HG03025 (cell line): ENCODE measurements at regions not wholly inside any gene's neighbourhood (a gene's known extent, or its start where the extent isn't known, plus 50 kb on each side); places are given as distances from the start of the nearest gene placed in this dataset.

Experiments used
- ATAC-seq: cut with Tn5 transposase; IDR thresholded peaks from one replicate; pipeline ENCODE4 v1.9.1; 2021; ENCODE audit warnings: mild to moderate bottlenecking, moderate library complexity; ENCODE audit not compliant: unreplicated experiment, low FRiP score

DNA sequence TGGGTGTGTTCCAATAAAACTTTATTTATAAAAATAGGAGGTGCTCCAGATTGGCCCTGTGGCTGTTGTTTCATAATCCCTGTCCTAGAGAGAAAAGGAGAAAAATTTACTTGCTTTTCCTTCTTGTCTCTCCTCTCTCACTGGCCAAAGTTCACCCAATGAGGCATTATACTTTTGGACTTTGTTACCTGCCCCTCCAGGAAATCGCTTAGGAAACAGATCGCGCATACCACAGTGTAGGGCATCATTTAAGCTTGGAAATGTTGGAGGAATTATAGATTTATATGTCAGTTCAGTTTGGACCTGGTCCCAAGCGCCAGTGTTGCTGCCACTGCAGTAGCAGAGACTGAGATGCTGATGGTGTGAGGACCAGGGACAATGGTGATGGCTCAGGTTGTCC lies 337.6 kb upstream of the NR3C2 start:
- ATAC-seq, result no peak

DNA sequence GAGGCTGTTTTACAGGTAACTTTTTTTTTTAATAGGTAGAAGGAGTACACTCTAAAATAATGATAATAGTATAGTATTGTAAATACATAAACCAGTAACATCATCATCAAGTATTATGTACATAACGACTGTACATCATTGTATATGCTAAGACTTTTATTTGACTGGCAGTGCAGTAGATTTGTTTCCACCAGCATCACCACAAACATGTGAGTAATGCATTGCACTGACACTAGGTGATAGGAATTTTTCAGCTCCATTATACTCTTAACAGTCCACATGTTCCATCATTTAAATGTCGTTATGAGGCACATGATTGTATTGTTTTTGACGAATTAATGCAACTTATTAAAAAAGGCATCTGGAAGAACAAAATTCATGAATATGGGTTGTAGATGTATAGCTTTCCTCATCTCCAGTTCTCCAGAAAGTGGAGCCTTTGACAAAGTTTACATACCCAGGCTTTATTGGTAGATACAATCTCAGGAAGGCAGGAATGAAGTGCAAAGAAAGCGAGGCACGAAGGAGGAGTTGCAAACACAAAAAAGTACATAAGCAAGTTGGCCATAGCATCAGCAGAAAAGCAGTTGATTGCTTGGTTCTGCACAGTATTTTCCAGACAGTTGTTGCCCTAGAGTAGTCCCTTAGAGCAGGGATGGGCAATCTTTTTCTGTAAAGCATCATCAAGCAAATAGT lies 336.9 kb upstream of the NR3C2 start:
- ATAC-seq, result no peak

DNA sequence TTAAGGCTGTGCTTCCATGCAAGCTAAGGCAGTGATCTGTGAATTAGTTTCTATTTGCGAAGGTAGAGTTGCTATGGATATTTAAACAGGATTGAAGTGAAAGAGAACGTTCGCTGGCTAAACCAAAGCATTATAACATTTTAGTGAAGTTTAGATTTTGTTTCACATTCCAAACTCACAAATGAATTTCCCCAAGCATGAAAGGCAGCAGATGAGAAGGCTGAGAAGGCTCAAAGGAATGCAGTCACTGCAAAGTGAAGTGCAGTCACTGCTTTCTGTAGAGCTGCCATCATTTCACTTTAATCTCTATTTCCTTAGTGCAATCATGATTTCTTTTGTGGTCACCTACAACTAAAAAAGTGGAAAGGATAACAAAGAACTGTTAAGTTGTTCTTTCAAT lies 334.7 kb upstream of the NR3C2 start:
- no peak for ATAC-seq

DNA sequence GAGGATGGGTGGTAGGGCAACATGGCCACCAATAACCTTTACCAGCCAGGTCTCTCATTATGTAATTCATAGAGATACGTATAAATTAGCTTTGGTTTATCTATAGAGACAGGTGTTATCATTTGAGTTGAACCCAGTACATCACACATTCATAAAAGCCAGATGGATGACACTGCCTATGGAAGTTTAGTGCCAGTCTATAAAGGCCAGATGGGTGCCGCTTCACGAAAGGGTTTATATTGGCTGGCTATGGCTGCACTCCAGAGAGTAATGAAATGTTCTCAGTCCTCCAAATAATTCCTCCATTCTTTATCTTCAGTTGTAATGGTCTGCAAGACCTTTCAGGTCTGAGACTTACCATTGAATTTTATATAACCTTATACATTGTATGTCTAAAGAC lies 331.9 kb upstream of the NR3C2 start:
- ATAC-seq, result no peak

DNA sequence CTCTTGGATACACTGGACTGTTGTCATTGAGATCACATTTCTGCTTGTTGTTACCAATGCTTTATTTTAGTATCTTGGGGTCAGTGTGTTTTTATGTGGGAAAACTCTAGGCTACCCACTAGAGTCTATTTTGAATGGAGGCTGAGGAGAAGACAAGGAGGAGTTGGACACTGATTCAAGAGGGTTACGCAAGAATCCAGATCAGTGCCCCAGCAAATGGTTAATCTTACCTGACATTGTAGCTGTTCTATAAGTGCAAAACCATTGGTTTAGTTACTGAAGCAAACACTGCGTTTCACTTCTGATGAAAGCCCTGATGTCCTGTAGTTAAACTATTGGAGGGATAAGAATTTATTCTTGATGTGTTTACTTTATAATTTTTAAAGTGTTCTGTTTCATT lies 331.1 kb upstream of the NR3C2 start:
- no peak for ATAC-seq

DNA sequence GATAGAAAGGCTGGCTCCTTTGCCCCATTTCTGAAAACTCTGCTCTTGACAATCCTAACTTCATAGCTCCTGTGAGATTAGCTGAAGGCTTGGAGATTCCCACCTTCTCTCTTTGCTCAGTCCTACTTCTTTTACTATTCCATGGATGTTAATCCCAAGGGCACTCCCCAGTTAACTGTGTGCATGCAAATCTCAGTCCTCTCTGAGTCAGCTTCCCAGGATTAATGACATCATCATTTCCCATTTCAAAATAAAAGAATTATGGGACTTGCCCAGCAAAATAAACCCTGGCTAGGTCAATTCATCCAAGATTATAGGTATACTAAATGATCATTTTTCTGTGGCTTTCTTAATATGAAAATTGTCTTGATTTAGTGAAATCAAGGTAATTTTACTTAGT lies 328.6 kb upstream of the NR3C2 start:
- no peak for ATAC-seq

DNA sequence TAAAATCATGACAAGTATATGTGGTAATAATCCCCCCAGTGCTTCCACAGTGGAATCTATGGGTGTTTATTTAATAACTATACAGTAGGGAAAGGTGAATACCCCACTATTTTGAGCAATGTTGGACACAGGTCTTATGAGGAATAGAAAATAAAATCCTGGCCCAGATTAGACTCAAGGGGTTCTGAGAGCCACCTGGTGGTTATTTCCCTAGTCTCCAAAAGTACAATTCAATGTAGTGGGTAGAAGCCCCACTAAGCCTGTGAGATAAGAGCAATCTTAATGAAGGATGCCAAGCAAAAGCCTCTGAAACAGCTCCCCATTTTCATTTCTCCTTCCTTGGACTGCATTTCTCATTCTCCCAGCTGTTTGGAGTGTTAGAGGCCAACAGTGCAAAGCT lies 328.2 kb upstream of the NR3C2 start:
- ATAC-seq, result no peak

DNA sequence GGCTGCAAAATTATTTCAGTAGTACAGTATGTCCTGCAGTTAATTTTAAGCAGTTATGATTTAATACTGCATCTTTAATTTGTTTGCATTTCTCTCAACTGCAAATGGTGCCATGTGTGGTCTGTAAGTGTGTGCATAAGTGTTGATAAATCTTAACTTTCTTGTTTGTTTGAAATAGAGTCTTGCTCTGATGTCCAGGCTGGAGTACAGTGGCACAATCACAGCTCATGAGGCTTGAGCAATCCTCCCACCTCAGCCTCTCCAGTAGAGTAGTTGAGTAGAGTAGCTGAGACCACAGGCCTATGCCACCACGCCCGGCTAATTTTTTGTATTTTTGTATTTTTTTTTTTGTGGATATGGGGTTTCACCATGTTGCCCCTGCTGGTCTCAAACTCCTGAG lies 322.5 kb upstream of the NR3C2 start:
- ATAC-seq, result no peak

DNA sequence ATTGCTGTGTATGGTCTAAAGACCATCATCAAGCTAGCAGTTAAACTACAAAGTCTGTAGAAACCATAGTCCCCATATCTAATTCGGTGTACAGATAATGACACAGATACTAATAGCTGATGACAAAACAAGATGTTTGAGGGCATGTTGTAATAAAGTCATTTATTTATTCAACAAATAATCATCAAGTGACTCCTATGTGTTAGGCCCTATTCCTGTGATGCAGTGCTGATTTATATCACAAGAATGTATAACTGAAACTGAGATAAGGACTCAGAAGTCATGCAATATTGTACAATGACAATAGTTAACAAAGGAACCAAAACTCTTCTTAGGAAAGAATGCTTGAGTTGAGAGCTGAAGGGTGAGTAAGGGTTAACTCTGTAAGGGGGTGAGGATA lies 315.0 kb upstream of the NR3C2 start:
- no peak for ATAC-seq

DNA sequence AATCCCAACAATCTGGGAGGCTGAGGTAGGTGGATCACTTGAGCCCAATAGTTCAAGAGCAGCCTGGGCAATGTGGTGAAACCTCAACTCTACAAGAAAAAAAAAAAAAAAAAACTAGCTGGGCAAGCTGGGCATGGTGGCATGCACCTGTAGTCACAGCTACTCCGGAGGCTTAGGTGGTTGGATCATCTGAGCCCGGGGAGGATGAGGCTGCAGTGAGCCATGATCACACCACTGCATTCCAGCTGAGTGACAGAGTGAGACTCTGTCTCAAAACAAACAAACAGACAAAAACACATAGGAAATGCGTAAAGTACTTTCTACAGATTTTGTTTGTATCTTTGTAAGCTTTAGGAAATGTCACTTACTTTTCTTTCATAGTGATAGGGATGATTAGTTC lies 307.2 kb upstream of the NR3C2 start:
- no peak for ATAC-seq

DNA sequence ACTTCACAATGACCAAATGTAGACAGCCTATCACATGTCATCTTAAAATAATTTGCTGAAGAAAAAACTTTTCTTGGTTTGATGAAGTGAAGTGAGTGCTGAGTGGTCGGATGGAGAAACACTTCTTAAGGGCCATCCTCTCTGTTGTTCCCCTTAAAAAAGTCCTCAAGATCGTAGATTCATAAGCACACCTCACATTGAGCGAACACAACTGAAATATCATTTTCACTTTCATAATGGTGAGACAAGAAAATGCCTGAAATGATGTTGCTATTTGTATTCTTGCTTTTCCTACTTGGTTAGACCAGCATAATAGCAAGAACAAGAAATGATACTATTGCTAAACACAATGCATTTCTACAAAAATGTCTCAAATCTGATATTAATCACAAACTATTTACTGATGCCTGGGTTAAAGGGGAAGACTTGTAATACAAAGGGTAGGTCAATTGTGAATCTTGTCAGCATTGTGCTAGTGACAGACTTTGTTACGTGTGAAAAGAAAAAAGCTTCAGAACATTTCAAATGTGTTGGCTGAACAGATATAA lies 305.6 kb upstream of the NR3C2 start:
- ATAC-seq, result no peak

DNA sequence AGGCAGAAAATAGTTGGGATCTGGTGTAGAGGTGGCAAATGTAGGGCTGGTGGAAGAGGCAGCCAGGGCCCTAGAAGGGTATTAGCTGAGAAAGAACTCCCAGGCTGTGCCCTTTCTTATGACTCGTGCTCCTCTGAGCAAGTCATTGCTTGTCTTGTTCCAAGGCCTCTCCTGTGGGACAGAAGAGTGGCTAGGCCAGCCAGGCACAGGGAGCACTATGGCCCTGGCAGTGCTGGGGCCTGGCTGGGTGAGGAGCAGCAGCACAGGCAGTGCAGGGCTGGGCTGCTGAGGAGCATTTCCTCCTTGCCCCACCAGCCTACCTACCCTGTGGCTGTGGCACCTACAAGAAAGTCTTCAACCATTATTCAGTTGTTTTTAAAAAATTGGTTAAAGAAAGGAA lies 298.5 kb upstream of the NR3C2 start:
- no peak for ATAC-seq

DNA sequence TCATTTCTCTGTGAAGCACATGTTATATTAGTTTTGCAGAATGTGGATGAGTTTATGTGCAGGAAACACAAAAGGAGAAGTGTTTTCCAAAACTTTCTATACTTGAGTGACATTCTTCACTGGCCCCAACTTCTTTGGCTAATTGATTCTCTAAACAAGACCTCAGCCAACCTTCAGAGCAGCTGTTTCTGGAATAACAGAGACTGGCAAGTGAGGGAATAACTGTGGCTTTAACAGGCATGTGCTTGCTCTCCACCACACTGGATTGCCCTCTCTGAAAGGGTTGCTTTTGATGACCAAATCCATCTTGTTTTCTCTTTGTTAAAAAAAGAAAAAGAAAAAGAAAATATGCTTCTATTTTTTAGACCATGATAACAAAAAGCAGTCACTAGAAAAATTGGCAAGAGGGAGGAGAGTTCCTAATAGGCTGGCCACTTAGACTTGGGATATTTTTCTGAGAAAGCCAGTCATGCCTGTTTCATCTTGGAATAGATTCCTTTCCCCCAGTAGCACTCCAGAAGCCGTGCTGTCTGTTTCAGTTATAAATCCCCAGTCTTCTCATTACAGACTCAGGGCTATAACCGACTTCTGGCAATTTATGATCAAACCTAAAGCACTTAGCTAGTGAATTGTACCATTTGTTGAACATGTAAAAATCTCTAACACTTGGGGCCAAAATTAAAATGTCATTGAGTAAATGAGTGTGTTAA lies 295.0 kb upstream of the NR3C2 start:
- no peak for ATAC-seq

DNA sequence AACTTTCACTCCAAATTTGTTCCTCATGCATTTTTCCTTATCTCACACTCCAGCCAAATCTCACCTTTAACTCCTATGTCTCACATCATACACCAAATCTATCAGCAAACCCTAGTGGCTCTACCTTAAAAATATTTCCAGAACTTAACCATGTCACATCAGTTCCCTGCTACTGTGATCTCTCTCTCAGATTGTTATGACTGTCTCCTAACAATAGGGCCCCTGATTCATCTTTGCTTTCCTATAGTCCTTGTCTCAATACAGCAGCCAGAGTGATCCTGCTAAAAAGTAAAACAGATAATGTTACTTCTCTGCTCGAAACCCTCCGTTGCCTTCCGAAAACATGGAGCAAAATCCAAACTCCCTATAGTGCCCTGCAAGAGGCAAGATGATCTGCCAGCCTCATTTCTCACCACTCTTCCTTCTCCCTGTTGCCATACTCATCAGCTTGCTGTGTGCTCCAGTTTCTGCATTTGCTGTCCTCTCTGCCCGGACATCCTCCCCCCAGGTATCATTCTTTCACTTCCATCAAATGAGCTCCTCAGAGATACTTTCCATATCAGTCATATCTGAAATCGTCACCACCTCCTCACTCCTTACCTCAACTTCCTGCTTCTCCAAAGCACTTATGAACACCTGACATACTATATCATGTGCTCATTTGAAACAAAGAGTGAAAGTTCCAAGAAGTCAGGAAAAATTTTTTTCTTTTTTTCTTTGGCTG lies 293.4 kb upstream of the NR3C2 start:
- ATAC-seq, result peak; percentile 66

DNA sequence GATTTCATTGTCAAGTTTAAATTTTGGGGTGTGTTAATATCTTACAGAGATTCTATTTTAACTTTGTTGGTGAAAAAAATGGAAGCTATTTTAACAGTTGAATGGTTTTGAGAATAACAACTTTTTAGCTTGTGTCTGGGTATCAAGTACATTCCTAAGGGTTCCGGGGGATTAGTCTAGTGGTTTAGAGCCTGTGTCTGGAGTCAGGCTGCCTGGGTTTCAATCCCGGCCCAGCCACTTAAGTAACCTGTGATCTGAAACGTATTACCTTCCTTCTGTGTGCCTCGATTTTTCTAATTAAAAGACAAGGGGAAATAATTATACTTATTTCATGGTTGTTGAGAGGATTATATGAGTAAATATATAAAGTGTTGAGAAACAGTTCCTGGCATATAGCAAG lies 288.6 kb upstream of the NR3C2 start:
- no peak for ATAC-seq

DNA sequence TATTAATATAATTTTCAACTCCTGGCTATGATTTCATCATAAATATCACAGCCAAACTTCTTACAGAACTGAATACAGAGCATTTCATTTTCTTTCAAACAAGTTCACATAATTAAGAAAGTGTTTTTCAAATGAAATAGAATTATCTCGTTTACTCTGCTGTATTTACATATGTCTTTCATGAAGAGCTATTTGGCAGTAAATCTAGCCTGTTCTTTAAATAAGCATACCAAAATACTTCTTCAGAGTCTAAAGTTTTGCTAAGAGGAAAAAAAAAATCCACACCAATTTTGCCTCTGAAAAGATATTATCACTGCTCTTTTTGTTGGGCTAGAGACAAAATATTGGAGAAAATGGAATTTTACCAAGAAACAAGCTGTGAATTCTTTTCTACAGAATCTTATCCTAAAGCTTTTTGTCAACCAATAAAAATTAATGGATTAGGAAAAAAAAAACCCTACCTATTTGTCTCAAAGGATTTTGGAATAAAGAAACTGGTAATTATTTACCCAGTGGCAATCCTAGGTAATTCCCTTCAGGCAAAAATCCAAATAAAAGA lies 287.9 kb upstream of the NR3C2 start:
- ATAC-seq, result no peak

DNA sequence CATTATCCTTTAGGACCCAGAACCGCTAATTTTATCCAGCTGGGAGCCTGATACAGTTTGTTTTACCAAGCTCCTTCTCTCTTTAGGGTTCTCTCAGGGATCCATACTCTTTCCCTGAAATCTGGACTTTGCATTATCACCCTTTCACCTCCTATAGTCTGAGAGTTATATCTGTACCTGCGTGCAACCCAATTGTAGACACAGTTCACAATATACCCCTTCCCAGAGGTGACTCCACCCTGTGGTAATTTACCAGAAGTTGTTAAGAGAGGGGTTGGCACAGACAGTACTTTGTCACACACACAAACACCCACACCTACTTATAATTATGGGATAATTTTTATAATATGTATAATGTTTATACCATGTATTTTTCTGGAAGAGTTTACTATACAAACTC lies 275.8 kb upstream of the NR3C2 start:
- ATAC-seq, result no peak

DNA sequence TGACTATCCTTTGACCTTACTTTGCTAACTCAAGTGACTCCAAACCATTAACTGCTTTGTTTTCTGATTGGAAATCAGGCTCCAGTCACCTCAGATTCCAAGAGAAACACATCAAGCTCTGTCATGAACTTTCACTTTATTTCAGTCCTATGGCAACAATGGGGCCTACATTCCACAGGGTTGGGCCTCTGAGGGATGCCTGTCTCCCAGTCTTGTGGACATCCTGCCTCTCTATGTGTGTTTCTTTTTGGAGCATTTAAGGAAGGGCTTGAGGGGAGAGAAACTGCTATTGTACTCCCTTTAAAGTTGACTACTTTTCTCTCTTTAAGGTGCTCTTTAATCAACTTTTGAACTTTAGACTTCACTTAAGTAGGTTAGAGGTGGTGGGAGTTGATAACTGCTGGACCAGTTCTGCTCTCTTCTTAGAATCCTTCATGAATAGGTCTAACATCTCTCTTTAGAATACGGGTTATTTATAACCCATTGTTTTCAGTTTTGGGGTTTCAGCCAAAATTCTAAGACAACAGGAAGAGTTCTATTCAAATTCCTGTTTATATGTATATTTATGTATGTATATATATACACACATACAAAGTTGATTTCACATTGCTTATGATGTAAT lies 274.3 kb upstream of the NR3C2 start:
- ATAC-seq, result no peak

DNA sequence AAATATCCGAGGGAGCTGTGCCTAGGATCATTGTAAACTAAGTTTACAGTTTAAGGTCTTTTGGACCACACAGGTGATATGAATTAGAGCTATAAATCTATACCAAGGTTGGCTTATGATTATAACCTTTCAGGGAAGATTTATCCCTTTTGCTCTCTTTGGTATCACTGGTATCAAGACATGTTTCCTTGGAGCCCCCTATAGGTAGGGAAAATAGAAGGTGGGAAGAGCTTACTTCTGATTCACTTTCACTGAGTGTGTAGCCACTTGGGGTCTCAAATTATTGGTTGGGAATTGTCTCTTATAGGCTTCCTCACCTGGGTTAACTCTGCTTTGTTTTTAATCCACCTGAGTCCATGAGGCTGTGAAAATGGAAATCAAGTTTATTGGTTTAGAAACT lies 262.1 kb upstream of the NR3C2 start:
- ATAC-seq, result no peak

DNA sequence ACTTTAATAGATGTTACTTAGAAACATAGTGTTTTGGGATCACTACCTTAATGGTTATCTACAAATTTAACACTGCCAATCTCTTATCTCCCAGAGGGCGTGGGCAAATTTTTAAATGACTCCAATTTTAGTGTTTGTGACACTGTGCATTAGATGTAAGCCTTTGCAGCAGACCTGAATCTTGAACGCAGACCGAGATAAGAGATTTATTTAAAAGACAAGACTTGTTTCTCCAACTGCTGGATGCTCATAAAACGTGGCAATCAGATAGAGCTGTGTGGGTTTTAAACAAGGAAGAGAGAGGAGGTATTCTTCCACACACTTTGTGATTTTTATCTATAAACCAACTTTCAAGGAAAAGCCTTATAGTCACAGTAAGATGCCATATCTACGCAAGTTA lies 252.5 kb upstream of the NR3C2 start:
- ATAC-seq, result no peak
